ENCODE measurements at regions not wholly inside any gene's neighbourhood (a gene's known extent, or its start where the extent isn't known, plus 50 kb on each side); places are given as distances from the start of the nearest gene placed in this dataset.

- Mint-ChIP-seq H3K27me3 (ENCODE audit: low read depth) (peaks cover 3% of the 10 kb centered on the region), H3K27ac (no peak overlapping the region), H3K4me3 (no peak overlapping the region), H3K9me3 (peaks cover 0 to 3% of the 10 kb centered on the region in 2 experiments; a peak in 2 of 5 replicates), H3K36me3 (ENCODE audit: insufficient read depth in 1 of 3, low read depth in 3 of 3) (no peaks in the 10 kb centered on the region), H3K4me1 (no peaks in the 10 kb centered on the region)
- Histone ChIP-seq H2AK5ac (ENCODE audit: insufficient read length, low read length) (no peak overlapping the region), H2BK120ac (ENCODE audit: low read depth, low read length, poor library complexity, severe bottlenecking) (no peak overlapping the region), H3K27ac (ENCODE audit: insufficient read length, low read depth, low read length) (no peak overlapping the region), H3K56ac (ENCODE audit: insufficient read length, low read depth, low read length) (no peak overlapping the region), H3K14ac (ENCODE audit: insufficient read depth, low read length) (no peak overlapping the region), H3K4me2 (ENCODE audit: insufficient read depth, insufficient read length, low read length) (no peak overlapping the region), H4K8ac (replicated peaks; ENCODE audit: insufficient read length, low read depth, low read length) (no peak overlapping the region), H3K4me1 (ENCODE audit: insufficient read depth, low read length) (no peaks in the 10 kb centered on the region), H3K23ac (ENCODE audit: insufficient read length, low read depth, low read length) (no peak overlapping the region), H4K5ac (ENCODE audit: insufficient read length, low read depth, low read length) (no peak overlapping the region), H3K9ac (ENCODE audit: extremely low read depth, insufficient read length, low read length) (no peak overlapping the region), H3K18ac (ENCODE audit: insufficient read length, low read depth, low read length) (no peak overlapping the region), H3K23me2 (ENCODE audit: insufficient read length, low read depth, low read length, poor library complexity, severe bottlenecking) (no peaks in the 10 kb centered on the region), H3K79me2 (ENCODE audit: insufficient read depth, low read length) (no peaks in the 10 kb centered on the region), H2BK15ac (ENCODE audit: low read depth, low read length) (no peak overlapping the region), H2AFZ (ENCODE audit: low read length) (no peak overlapping the region), H3K9me3 (ENCODE audit: control insufficient read depth, low read depth, low read length) (no peaks in the 10 kb centered on the region), H3K4ac (ENCODE audit: low read depth, low read length) (no peak overlapping the region), H3T11ph (ENCODE audit: low read length) (no peak overlapping the region), H3K79me1 (ENCODE audit: insufficient read depth, low read depth, low read length, poor library complexity, severe bottlenecking) (no peaks in the 10 kb centered on the region), H3K27me3 (ENCODE audit: insufficient read depth, low read length) (no peaks in the 10 kb centered on the region), H2BK12ac (ENCODE audit: insufficient read length, low read depth, low read length) (no peak overlapping the region), H4K20me1 (ENCODE audit: control insufficient read depth, insufficient read depth, insufficient read length) (no peaks in the 10 kb centered on the region), H2BK20ac (ENCODE audit: low read depth, low read length, poor library complexity, severe bottlenecking) (no peak overlapping the region), H2BK5ac (ENCODE audit: insufficient read length, low read length) (no peak overlapping the region), H4K91ac (ENCODE audit: insufficient read length, low read depth, low read length) (no peak overlapping the region)
- no peak for DNase-seq
- TF ChIP-seq CTCF (conservative IDR thresholded peaks at IDR 0.05): no peak
- WGBS (ENCODE audit: extremely low coverage, insufficient read length, low lambda C conversion rate): no CpG with 5 or more reads among the region's 2 CpGs
These were observed 717.1 kb downstream of the CDH9 start for GRCh38 chr5:26321278-26321677.
